Suprapubic skin (tissue), 4 donors: ENCODE measurements at regions not wholly inside any gene's neighbourhood (a gene's known extent, or its start where the extent isn't known, plus 50 kb on each side); places are given as distances from the start of the nearest gene placed in this dataset.
A peak's percentile ranks its signal among the peaks of the same experiment; 100 is the strongest.

Experiments used
- DNase-seq, 2 donors: peaks; one replicate each; pipeline ENCODE4 v3.0.0-alpha.2; 2019; ENCODE audit warnings: low spot score in 2 of 2
- H3K27ac ChIP-seq: fragments of 200-600 bp; sonication (generic); one replicate; pipeline ENCODE4 v1.5.1; 2019
- H3K27me3 ChIP-seq: fragments of 200-600 bp; sonication (generic); one replicate; pipeline ENCODE4 v1.5.1; 2019
- H3K36me3 ChIP-seq: fragments of 200-600 bp; sonication (generic); one replicate; pipeline ENCODE4 v1.5.1; 2019
- H3K4me1 ChIP-seq: fragments of 200-600 bp; sonication (generic); one replicate; pipeline ENCODE4 v1.5.1; 2019
- H3K4me3 ChIP-seq: fragments of 200-600 bp; sonication (generic); one replicate; pipeline ENCODE4 v1.5.1; 2019; ENCODE audit warnings: mild to moderate bottlenecking
- H3K9me3 ChIP-seq: fragments of 200-600 bp; sonication (generic); one replicate; pipeline ENCODE4 v1.5.1; 2019
- CTCF ChIP-seq, 2 donors: fragments of 200-600 bp in 1 of 2; fragments of 450-650 bp in 1 of 2; sonication (generic) in 1 of 2; IDR thresholded peaks; one replicate each; pipeline ENCODE4 v1.5.1; 2016 to 2019; ENCODE audit warnings: antibody characterized with exemption in 2 of 2, mild to moderate bottlenecking in 1 of 2, moderate library complexity in 1 of 2
- EP300 ChIP-seq: sonication (generic); formaldehyde crosslinking; IDR thresholded peaks from one replicate; pipeline ENCODE4 v1.6.1; 2017; ENCODE audit warnings: antibody characterized with exemption
- POLR2A ChIP-seq, 2 donors: fragments of 450-650 bp; IDR thresholded peaks; one replicate each; pipeline ENCODE4 v1.6.1; 2017; ENCODE audit warnings: antibody characterized with exemption in 2 of 2, mild to moderate bottlenecking in 2 of 2, moderate library complexity in 2 of 2
- POLR2AphosphoS5 ChIP-seq, 3 donors: sonication (generic); formaldehyde crosslinking; IDR thresholded peaks; one replicate each; pipeline ENCODE4 v1.6.1; 2017; ENCODE audit warnings: antibody characterized with exemption in 3 of 3
- WGBS: methylation state at CpG from one replicate; pipeline ENCODE4 v1.1.5; 2018; 5-methylcytosine and 5-hydroxymethylcytosine counted together

GRCh38 chr5:105508519-105508918 is 1945.9 kb upstream of the NUDT12 start:
- 87% methylated on average over 2 of the region's 2 CpGs for WGBS

DNA sequence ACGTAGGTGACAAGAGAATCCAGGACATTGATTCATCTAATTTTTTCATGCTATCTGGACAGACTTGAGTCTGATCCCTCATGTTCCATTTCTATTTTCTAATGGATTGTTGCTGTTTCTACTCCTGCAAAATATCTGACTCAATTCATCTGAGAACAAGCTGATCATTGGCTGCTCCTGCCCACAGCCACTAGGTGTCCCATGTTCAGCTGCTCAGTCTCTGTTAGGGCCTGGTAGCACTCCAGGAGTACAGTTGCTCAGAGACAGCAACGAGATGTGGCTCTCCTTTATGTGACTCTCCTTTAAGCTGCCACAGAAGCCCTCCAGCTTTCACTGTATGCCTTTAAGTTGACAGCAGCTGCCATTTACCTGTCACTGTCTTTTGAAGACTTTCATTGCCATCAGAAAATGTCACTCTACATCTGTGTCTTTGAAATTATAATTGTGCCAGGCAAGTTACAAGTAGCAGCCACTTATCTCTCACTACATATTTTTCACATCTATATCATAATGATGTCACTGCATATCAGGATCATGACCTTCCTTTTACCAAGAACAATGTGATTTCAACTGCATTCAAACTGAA is 1944.2 kb upstream of the NUDT12 start:
- Histone ChIP-seq H3K4me1 (no peaks in the 10 kb centered on the region), H3K27me3 (no peaks in the 10 kb centered on the region), H3K36me3 (no peaks in the 10 kb centered on the region), H3K27ac (no peak overlapping the region), H3K4me3 (no peak overlapping the region), H3K9me3 (no peaks in the 10 kb centered on the region)
- TF ChIP-seq CTCF (IDR thresholded peaks at IDR 0.05) (peak in 1 of 2 donors; percentile 6), POLR2AphosphoS5 (IDR thresholded peaks at IDR 0.05) (no peak), POLR2A (IDR thresholded peaks at IDR 0.05) (no peak)
- WGBS, result 84% methylated on average over 2 of the region's 2 CpGs
- no peak for DNase-seq

More at GRCh38 chr5:105508519-105508918, 1945.9 kb upstream of the NUDT12 start:
- no peak overlapping the region for H3K27ac ChIP-seq
- no peaks in the 10 kb centered on the region for H3K27me3 ChIP-seq
- H3K9me3 ChIP-seq, result no peaks in the 10 kb centered on the region
- TF ChIP-seq POLR2A (IDR thresholded peaks at IDR 0.05) (no peak), POLR2AphosphoS5 (IDR thresholded peaks at IDR 0.05) (no peak), EP300 (no peak), CTCF (IDR thresholded peaks at IDR 0.05) (no peak)
- H3K4me3 ChIP-seq, result no peak overlapping the region
- H3K36me3 ChIP-seq, result no peaks in the 10 kb centered on the region
- no peak for DNase-seq
- no peaks in the 10 kb centered on the region for H3K4me1 ChIP-seq

DNA sequence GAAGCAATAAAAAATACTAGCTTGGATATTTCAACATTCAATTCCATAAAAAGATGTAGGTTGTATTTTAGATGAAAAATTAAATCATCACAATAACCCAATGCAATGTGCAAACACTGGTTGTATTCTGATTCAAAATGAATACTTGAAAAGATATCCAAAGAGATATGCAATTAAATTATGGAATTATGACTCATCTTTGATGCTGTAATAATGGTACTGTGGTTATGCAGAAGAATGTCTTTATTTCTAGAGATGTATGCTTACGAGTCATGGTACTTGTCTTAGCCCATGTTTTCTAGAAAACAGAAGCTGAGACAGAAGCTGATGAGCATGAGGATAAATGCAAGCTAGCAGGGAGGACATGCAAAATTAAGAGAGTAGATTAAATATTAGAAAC is 1941.4 kb upstream of the NUDT12 start:
- Histone ChIP-seq H3K27ac (no peak overlapping the region), H3K27me3 (no peaks in the 10 kb centered on the region), H3K36me3 (no peaks in the 10 kb centered on the region), H3K9me3 (no peaks in the 10 kb centered on the region), H3K4me1 (no peaks in the 10 kb centered on the region), H3K4me3 (no peak overlapping the region)
- WGBS, result 46% methylated on average over 1 of the region's 1 CpG
- TF ChIP-seq CTCF (IDR thresholded peaks at IDR 0.05), result no peak
- no peak for TF ChIP-seq EP300
- no peak for TF ChIP-seq POLR2AphosphoS5 (IDR thresholded peaks at IDR 0.05)
- no peak for TF ChIP-seq POLR2A (IDR thresholded peaks at IDR 0.05)
- DNase-seq, result no peak

DNA sequence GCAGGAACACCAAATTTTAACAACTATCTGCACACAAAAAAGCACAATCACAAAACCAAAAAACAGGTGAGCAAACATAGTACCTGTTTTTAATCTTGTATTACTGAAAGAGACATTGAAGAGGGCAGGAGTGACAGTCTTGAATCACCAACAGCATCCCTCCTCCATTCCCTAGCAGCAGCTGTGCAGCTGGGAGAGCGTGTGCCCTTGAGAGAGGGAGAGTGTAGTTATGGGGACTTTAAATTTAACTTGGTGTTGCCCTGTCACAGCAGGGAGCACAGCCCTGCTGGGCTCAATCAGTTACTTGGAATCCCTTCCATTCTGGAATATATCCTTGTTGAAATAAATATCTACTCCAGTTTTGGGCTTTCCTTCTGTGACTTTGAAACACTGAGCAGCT is 1938.7 kb upstream of the NUDT12 start:
- no peak for DNase-seq
- no peaks in the 10 kb centered on the region for H3K9me3 ChIP-seq

GRCh38 chr5:105475401-105475800 is 1912.8 kb upstream of the NUDT12 start:
- 70% methylated on average over 3 of the region's 3 CpGs for whole genome bisulfite sequencing
- Histone ChIP-seq H3K9me3 (peaks cover 13% of the 10 kb centered on the region), H3K36me3 (no peaks in the 10 kb centered on the region), H3K4me1 (no peaks in the 10 kb centered on the region), H3K4me3 (no peak overlapping the region), H3K27me3 (no peaks in the 10 kb centered on the region), H3K27ac (no peak overlapping the region)
- TF ChIP-seq POLR2A (IDR thresholded peaks at IDR 0.05), result no peak
- TF ChIP-seq EP300, result no peak
- TF ChIP-seq CTCF (IDR thresholded peaks at IDR 0.05), result no peak
- TF ChIP-seq POLR2AphosphoS5 (IDR thresholded peaks at IDR 0.05), result no peak
- DNase-seq, result peak in 1 of 2 donors; percentile 37

More for the DNA sequence above, 1938.7 kb upstream of the NUDT12 start:
- Histone ChIP-seq H3K36me3 (no peaks in the 10 kb centered on the region), H3K27me3 (no peaks in the 10 kb centered on the region), H3K27ac (no peak overlapping the region), H3K4me1 (no peaks in the 10 kb centered on the region), H3K4me3 (no peak overlapping the region)
- WGBS, result 60% methylated on average over 1 of the region's 1 CpG
- TF ChIP-seq EP300 (no peak), CTCF (IDR thresholded peaks at IDR 0.05) (no peak), POLR2A (IDR thresholded peaks at IDR 0.05) (no peak), POLR2AphosphoS5 (IDR thresholded peaks at IDR 0.05) (no peak)
